HepG2 (cell line): ENCODE measurements at regions not wholly inside any gene's neighbourhood (a gene's known extent, or its start where the extent isn't known, plus 50 kb on each side); places are given as distances from the start of the nearest gene placed in this dataset.

Experiments
- ATAC-seq: fragments of 200-7000 bp; cut with Tn5 transposase; 3 replicates; pipeline ENCODE4 v1.9.1; 2020; ENCODE audit warnings: mild to moderate bottlenecking, moderate library complexity
- BruUV-seq: library from RNA; stranded (reverse); fragments of 400-500 nt; replicated peaks from 2 replicates; lab custom pipeline; 2021; lab: Mats Ljungman, UMichigan
- CTCF ChIA-PET: fragments of 300-600 bp; formaldehyde crosslinking; extraction: SDS; loops from one replicate; lab custom pipeline; 2021; ENCODE audit warnings: low total read pairs, inconsistent platforms, low intra/inter-chr PET ratio; lab: Yijun Ruan, JAX
- POLR2A ChIA-PET: fragments of 350-600 bp; sonication (Branson Sonifier 250); formaldehyde crosslinking; loops from one replicate; lab custom pipeline; 2020; ENCODE audit warnings: antibody characterized with exemption, inconsistent platforms; lab: Yijun Ruan, JAX
- DNase-seq: peaks from one replicate; pipeline ENCODE4 v3.0.0-alpha.2; 2015; ENCODE audit warnings: low spot score
- FAIRE-seq: peaks from 3 replicates; lab custom pipeline; 2011; peaks lifted over from hg19 to GRCh38; lab: Jason Lieb, UNC
- H2AFZ ChIP-seq: one replicate; pipeline ENCODE4 v1.6.1; 2011; ENCODE audit warnings: low read length, inconsistent platforms
- H3K27ac ChIP-seq: fragments of 300-600 bp; 3 replicates; pipeline ENCODE4 v1.8.0; 2011; ENCODE audit warnings: mixed run types, mild to moderate bottlenecking, mixed read lengths, low read length, inconsistent platforms; ENCODE audit not compliant: insufficient read depth; ENCODE audit errors: extremely low read length
- H3K27me3 ChIP-seq, 2 experiments: fragments of 200-600 bp in 1 of 2; 2 replicates in 1 of 2; 3 replicates in 1 of 2; pipeline versions ENCODE4 v1.6.0 to v1.8.0; 2011; ENCODE audit warnings: low read length in 2 of 2, mild to moderate bottlenecking in 2 of 2, moderate library complexity in 2 of 2, inconsistent platforms in 1 of 2; ENCODE audit not compliant: insufficient read depth in 2 of 2, control insufficient read depth in 1 of 2
- H3K36me3 ChIP-seq, 2 experiments: fragments of 200-600 bp in 1 of 2; replicated peaks in 1 of 2; 2 replicates in 1 of 2; 3 replicates in 1 of 2; pipeline versions ENCODE4 v1.5.1 to v1.8.0; 2011; ENCODE audit warnings: low read length in 2 of 2, inconsistent platforms in 1 of 2; ENCODE audit not compliant: insufficient read depth in 2 of 2, control insufficient read depth in 1 of 2
- H3K4me1 ChIP-seq: 2 replicates; pipeline ENCODE4 v1.5.1; 2012; ENCODE audit warnings: low read length, inconsistent platforms; ENCODE audit not compliant: insufficient read depth
- H3K4me2 ChIP-seq: 2 replicates; pipeline ENCODE4 v1.6.0; 2011; ENCODE audit warnings: low read depth, low read length, inconsistent platforms
- H3K4me3 ChIP-seq, 3 experiments: fragments of 200-600 bp in 1 of 3; sonication (generic), shearing (Covaris generic) in 1 of 3; replicated peaks in 1 of 3; 2 replicates each; pipeline ENCODE4 v1.5.1; 2011 to 2016; ENCODE audit warnings: low read length in 3 of 3, inconsistent platforms in 2 of 3, low read depth in 2 of 3, mild to moderate bottlenecking in 2 of 3, control low read depth in 1 of 3, mixed read lengths in 1 of 3; ENCODE audit not compliant: insufficient read depth in 1 of 3
- H3K79me2 ChIP-seq: one replicate; pipeline ENCODE4 v1.6.1; 2011; ENCODE audit warnings: low read length, inconsistent platforms; ENCODE audit not compliant: insufficient read depth
- H3K9ac ChIP-seq: 2 replicates; pipeline ENCODE4 v1.6.0; 2011; ENCODE audit warnings: mild to moderate bottlenecking, low read depth, low read length, inconsistent platforms; ENCODE audit not compliant: insufficient read depth
- H3K9me3 ChIP-seq: 2 replicates; pipeline ENCODE4 v1.5.1; 2012; ENCODE audit warnings: mild to moderate bottlenecking, low read length
- H4K20me1 ChIP-seq: 2 replicates; pipeline ENCODE4 v1.6.0; 2011; ENCODE audit warnings: inconsistent platforms, mild to moderate bottlenecking, low read length, moderate library complexity; ENCODE audit not compliant: insufficient read depth
- GMEB2 ChIP-seq: IDR thresholded peaks from 2 replicates; pipeline ENCODE4 v1.6.1; 2016; ENCODE audit warnings: missing biosample characterization, missing genetic modification reagents, low read depth
- HIVEP1 ChIP-seq: sonication (generic); formaldehyde crosslinking; IDR thresholded peaks from 2 replicates; pipeline ENCODE4 v1.4.0; 2020; ENCODE audit warnings: mild to moderate bottlenecking, missing genetic modification reagents
- NFYB ChIP-seq: sonication (generic); formaldehyde crosslinking; IDR thresholded peaks from 2 replicates; pipeline ENCODE4 v1.4.0; 2020; ENCODE audit warnings: missing genetic modification reagents
- PCBP2 ChIP-seq: fragments of 200-400 bp; formaldehyde crosslinking; optimal IDR thresholded peaks from 2 replicates; pipeline ENCODE3; 2018; ENCODE audit warnings: low read length, low read depth; ENCODE audit not compliant: poor library complexity, severe bottlenecking
- ZIK1 ChIP-seq: sonication (generic); formaldehyde crosslinking; IDR thresholded peaks from 2 replicates; pipeline ENCODE4 v1.5.0; 2020; ENCODE audit warnings: mild to moderate bottlenecking, low read depth, missing genetic modification reagents, borderline replicate concordance
- ZNF331 ChIP-seq: sonication (generic); formaldehyde crosslinking; IDR thresholded peaks from 2 replicates; pipeline ENCODE4 v1.4.0; 2020; ENCODE audit warnings: missing genetic modification reagents
- ZNF446 ChIP-seq: sonication (generic); formaldehyde crosslinking; IDR thresholded peaks from 2 replicates; pipeline ENCODE4 v1.5.0; 2020; ENCODE audit warnings: mild to moderate bottlenecking, missing genetic modification reagents
- ZNF563 ChIP-seq: sonication (generic); formaldehyde crosslinking; IDR thresholded peaks from 2 replicates; pipeline ENCODE4 v1.8.0; 2022; ENCODE audit warnings: mild to moderate bottlenecking, moderate library complexity, missing genetic modification reagents
- ZNF597 ChIP-seq: sonication (generic); formaldehyde crosslinking; IDR thresholded peaks from 2 replicates; pipeline ENCODE4 v1.5.0; 2020; ENCODE audit warnings: missing genetic modification reagents
- WGBS: methylation state at CpG from one replicate; pipeline ENCODE4 v1.1.6; 2017; ENCODE audit warnings: low lambda C conversion rate; 5-methylcytosine and 5-hydroxymethylcytosine counted together
- in situ Hi-C: cut with HindIII; loops from 2 replicates; pipeline ENCODE4 v1.10.0; 2017; ENCODE audit warnings: low pct_unique_long_range_greater_than_20kb; ENCODE audit not compliant: extremely low pct_ligation_motif_present
- intact Hi-C: fragments of 100-400 bp; cut with micrococcal nuclease; formaldehyde crosslinking; loops from one replicate; pipeline ENCODE4 v1.10.0; 2022; ENCODE audit not compliant: unreplicated experiment

GRCh38 chr6:829656-830055 lies 136.7 kb upstream of the EXOC2 start:
- Histone ChIP-seq H3K4me3 (no peak overlapping the region), H3K79me2 (no peaks in the 10 kb centered on the region), H3K9ac (no peak overlapping the region), H3K27ac (no peak overlapping the region), H2AFZ (no peak overlapping the region), H3K27me3 (peaks cover 0 to 6% of the 10 kb centered on the region in 2 experiments; a peak in 2 of 5 replicates), H4K20me1 (no peaks in the 10 kb centered on the region), H3K36me3 (no peaks in the 10 kb centered on the region)
- BruUV-seq, result no TSS peak
- no peak for DNase-seq
- WGBS, result 40% methylated on average over 4 of the region's 4 CpGs
- CTCF ChIA-PET, result no interaction called here
- in situ Hi-C loops (no loop called here), intact Hi-C loops (no loop called here)
- no peak for FAIRE-seq
- no peak for TF ChIP-seq ZNF597 (CRISPR knock-in tag)
- TF ChIP-seq ZNF331 (CRISPR knock-in tag), result no peak
- TF ChIP-seq NFYB (CRISPR knock-in tag), result no peak
- no peak for TF ChIP-seq GMEB2 (CRISPR knock-in tag)
- no peak for TF ChIP-seq PCBP2
- no peak for TF ChIP-seq ZNF563 (CRISPR knock-in tag)
- TF ChIP-seq ZNF446 (CRISPR knock-in tag), result no peak
- TF ChIP-seq HIVEP1 (CRISPR knock-in tag), result no peak
- no peak for TF ChIP-seq ZIK1 (CRISPR knock-in tag)
- TF ChIP-seq, all 625 proteins: peak for 0
- no peak for ATAC-seq
- Histone ChIP-seq H3K4me2 (no peak overlapping the region), H3K9me3 (0 out of 2 replicates have a peak, but pooled peaks cover 4% of the 10 kb centered on the region), H3K4me1 (peaks cover under 1% of the 10 kb centered on the region; the same call in 1 of the 2 replicates)
- POLR2A ChIA-PET, result no interaction called here
